ENCODE measurements at regions not wholly inside any gene's neighbourhood (a gene's known extent, or its start where the extent isn't known, plus 50 kb on each side); places are given as distances from the start of the nearest gene placed in this dataset.

DNA sequence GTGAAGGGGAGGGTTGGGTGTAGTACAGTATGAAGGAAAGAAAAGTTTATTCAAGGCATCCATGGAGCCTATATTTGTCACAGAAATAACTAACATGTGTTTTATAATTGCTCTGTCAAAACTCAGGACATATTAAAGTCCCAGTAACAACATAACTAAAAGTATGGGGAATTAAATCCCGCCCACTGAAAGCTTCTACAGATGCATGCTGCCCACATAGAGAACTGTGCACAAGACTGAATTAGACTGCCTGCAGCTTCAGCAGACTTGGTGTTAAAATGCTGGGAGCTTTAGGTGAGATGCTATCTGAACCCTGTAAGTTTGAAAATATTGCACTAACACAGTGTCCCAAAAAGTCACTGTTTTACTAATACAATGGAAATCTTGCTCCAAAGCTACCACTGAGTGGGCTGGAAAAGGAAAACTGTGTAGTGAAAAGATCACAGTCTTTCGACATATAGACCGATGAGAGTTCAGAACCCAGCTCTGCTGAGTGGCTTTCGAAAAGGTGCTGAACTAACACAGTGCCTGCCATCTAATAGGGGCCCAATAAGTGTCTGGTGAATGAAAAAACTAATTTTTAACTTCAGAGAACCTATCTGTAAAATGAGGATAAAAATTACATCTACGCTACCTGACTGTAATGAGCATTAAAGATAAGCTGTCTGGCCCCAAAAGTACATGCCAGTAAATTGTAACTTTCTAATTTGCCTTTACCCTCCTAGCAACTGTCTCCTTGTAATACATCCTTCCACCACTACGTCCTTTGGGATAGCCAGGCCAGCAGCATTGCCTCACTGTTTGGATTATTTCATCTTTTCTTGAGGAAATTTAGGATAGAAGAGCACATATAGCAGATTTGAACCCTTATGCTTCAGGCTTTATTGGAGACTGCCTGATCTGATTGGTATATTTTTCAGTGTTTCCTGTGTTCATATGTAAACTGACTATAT, 237.6 kb downstream of the BCAT1 start:
- H3K36me3 ChIP-seq, result no peaks in the 10 kb centered on the region
- no peaks in the 10 kb centered on the region for H3K9me3 ChIP-seq
- no peaks in the 10 kb centered on the region for H3K4me1 ChIP-seq
- H3K27ac ChIP-seq, result no peak overlapping the region
- TF ChIP-seq POLR2A (IDR thresholded peaks at IDR 0.05), result no peak
- TF ChIP-seq, protein P1, sequence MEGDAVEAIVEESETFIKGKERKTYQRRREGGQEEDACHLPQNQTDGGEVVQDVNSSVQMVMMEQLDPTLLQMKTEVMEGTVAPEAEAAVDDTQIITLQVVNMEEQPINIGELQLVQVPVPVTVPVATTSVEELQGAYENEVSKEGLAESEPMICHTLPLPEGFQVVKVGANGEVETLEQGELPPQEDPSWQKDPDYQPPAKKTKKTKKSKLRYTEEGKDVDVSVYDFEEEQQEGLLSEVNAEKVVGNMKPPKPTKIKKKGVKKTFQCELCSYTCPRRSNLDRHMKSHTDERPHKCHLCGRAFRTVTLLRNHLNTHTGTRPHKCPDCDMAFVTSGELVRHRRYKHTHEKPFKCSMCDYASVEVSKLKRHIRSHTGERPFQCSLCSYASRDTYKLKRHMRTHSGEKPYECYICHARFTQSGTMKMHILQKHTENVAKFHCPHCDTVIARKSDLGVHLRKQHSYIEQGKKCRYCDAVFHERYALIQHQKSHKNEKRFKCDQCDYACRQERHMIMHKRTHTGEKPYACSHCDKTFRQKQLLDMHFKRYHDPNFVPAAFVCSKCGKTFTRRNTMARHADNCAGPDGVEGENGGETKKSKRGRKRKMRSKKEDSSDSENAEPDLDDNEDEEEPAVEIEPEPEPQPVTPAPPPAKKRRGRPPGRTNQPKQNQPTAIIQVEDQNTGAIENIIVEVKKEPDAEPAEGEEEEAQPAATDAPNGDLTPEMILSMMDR (IDR thresholded peaks at IDR 0.05), result no peak
- no peak overlapping the region for H3K4me3 ChIP-seq
- DNase-seq, result no peak
- H3K27me3 ChIP-seq, result no peaks in the 10 kb centered on the region

DNA sequence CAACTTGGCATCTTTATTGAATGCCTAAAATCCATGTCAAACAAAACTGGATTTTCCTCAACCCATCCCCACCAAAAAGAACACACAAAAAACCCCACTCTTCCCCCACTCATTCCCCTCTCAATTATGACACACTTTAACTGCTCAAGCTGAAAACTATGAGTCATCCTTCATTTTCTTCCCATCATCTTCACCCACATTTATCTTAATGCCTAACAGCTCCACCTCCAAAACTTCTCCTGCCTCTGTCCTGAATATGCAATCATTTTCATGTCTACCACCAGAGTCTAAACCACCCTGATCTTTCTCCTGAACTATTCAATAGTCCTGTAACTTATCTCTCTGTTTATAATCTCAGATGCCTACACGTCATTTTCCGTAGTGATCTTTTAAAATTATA, 239.7 kb downstream of the BCAT1 start:
- Histone ChIP-seq H3K27ac (no peak overlapping the region), H3K4me3 (no peak overlapping the region), H3K4me1 (no peaks in the 10 kb centered on the region), H3K36me3 (no peaks in the 10 kb centered on the region), H3K27me3 (no peaks in the 10 kb centered on the region), H3K9me3 (no peaks in the 10 kb centered on the region)
- DNase-seq, result no peak
- TF ChIP-seq, protein P1 (IDR thresholded peaks at IDR 0.05), result no peak
- no peak for TF ChIP-seq POLR2A (IDR thresholded peaks at IDR 0.05)

DNA sequence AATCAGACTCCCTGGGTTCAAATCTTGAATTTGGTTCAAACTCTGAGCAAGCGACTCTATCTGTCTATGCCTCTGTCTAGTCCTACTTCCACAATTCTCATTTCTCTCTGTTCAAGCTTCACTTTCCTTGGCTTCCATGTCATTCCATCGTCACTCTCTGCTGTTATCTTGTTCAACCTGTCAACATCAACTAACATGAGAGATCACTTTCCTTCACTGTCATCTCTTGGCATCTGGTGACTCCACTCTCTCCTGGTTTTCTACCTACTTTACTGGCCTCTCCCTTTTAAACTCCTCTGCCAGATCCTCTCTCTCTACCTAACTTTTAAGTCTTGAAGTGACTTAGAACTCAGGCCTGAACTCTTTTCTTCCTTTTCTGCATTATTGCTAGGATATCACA, 240.2 kb downstream of the BCAT1 start:
- Histone ChIP-seq H3K36me3 (no peaks in the 10 kb centered on the region), H3K4me3 (no peak overlapping the region), H3K4me1 (no peaks in the 10 kb centered on the region), H3K9me3 (no peaks in the 10 kb centered on the region), H3K27me3 (no peaks in the 10 kb centered on the region), H3K27ac (no peak overlapping the region)
- no peak for TF ChIP-seq POLR2A (IDR thresholded peaks at IDR 0.05)
- TF ChIP-seq, protein P1 (IDR thresholded peaks at IDR 0.05), result no peak
- DNase-seq, result no peak

DNA sequence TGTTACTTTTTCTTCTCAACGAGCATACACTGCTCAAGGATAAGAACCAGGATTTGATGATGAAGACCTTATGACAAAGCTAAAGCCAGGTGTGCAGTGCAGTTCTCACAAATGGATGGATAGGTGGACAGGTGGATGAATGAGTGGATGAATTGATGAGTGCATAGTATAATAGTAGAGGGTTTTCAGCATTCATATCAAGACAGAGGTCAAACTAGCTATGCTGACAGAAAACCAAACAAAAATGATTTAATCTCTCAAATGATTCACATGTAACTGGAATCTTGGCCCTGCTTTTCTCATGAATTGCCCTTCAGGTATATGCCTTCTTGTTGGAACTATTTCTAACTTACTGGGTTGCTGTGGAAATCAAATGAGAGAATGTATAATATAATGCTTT, 240.9 kb downstream of the BCAT1 start:
- H3K9me3 ChIP-seq, result no peaks in the 10 kb centered on the region
- H3K36me3 ChIP-seq, result no peaks in the 10 kb centered on the region
- DNase-seq, result no peak
- H3K27ac ChIP-seq, result no peak overlapping the region
- H3K4me1 ChIP-seq, result no peaks in the 10 kb centered on the region
- no peaks in the 10 kb centered on the region for H3K27me3 ChIP-seq
- TF ChIP-seq, protein P1 (IDR thresholded peaks at IDR 0.05), result no peak
- TF ChIP-seq POLR2A (IDR thresholded peaks at IDR 0.05), result no peak
- H3K4me3 ChIP-seq, result no peak overlapping the region

DNA sequence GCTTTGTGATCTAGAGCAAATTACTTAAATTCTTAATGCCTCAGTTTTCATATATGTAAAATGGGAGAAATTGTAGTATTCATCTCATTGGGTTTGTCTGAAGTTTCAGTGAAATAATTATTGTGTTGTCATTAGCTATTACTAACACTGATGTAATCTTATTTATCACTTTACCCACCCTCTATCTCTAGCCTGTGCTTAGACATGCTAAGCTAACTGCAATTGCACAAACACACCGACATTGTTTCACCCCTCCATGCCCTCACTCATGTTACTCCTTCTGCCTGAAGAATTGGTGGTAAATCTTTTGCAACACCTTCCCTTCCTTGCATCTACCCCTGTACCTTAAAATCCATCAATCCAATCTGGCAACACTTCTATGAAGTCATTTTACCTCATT, 241.6 kb downstream of the BCAT1 start:
- no peak overlapping the region for H3K27ac ChIP-seq
- H3K27me3 ChIP-seq, result no peaks in the 10 kb centered on the region
- H3K4me1 ChIP-seq, result no peaks in the 10 kb centered on the region
- H3K36me3 ChIP-seq, result no peaks in the 10 kb centered on the region
- no peaks in the 10 kb centered on the region for H3K9me3 ChIP-seq
- DNase-seq, result no peak
- TF ChIP-seq POLR2A (IDR thresholded peaks at IDR 0.05), result no peak
- TF ChIP-seq, protein P1 (IDR thresholded peaks at IDR 0.05), result no peak
- H3K4me3 ChIP-seq, result no peak overlapping the region
